ENCODE measurements at regions not wholly inside any gene's neighbourhood (a gene's known extent, or its start where the extent isn't known, plus 50 kb on each side); places are given as distances from the start of the nearest gene placed in this dataset.

DNA sequence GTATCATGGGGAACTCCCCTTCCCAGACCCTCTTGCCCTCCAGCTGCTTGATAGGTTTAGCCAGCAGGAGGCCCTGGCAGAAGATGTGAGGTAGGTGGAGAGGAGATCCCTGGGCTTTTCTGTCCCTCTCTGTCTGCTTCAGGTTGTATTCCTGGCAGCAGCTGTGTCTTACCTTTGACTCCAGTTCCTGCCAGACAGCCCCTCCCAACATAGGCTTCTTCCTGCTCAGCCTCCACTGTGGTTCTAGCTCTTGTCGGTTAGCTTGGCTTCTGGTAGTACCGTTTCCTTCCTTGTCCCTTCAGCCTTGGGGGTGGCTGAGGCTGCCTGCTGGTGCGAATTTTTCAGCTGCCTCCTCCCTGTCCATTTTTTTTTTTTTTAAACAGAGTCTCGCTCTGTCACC, 215.7 kb upstream of the CRY1 start:
- DNase-seq (no peak), ATAC-seq (no peak)
- H3F3A ChIP-seq (ENCODE audit: low read length, unreplicated experiment), result no peaks in the 10 kb centered on the region
- no TSS peak for BruUV-seq (replicated peaks)
- H2AFZ ChIP-seq (ENCODE audit: low read length), result no peak overlapping the region
- no peaks in the 10 kb centered on the region for H4K20me1 ChIP-seq (ENCODE audit: low read length)
- TF ChIP-seq EZH2phosphoT487 (IDR thresholded peaks at IDR 0.05; ENCODE audit: borderline replicate concordance, low read length), result no peak
- CTCF ChIA-PET, result no interaction called here
- intact Hi-C loops (cut with micrococcal nuclease), result no loop called here
- no peaks in the 10 kb centered on the region for H3K9me3 ChIP-seq (ENCODE audit: low read length)
- H3K27ac ChIP-seq (ENCODE audit: low read length), result no peak overlapping the region
- H3K4me2 ChIP-seq (ENCODE audit: low read length), result no peak overlapping the region
- H3K27me3 ChIP-seq (ENCODE audit: low read length), result 0 out of 2 replicates have a peak, but pooled peaks cover 10% of the 10 kb centered on the region
- no peaks in the 10 kb centered on the region for H3K4me1 ChIP-seq (ENCODE audit: insufficient read depth, low read length)
- H3K79me2 ChIP-seq (ENCODE audit: low read length), result no peaks in the 10 kb centered on the region
- POLR2A ChIA-PET (ENCODE audit: unreplicated experiment), result no interaction called here
- H3K4me3 ChIP-seq (ENCODE audit: low read length), result no peak overlapping the region
- no peaks in the 10 kb centered on the region for H3K9me2 ChIP-seq (replicated peaks; ENCODE audit: low read length)
- H3K9ac ChIP-seq (ENCODE audit: low read length), result no peak overlapping the region
- no peaks in the 10 kb centered on the region for H3K36me3 ChIP-seq (ENCODE audit: low read depth, low read length)

DNA sequence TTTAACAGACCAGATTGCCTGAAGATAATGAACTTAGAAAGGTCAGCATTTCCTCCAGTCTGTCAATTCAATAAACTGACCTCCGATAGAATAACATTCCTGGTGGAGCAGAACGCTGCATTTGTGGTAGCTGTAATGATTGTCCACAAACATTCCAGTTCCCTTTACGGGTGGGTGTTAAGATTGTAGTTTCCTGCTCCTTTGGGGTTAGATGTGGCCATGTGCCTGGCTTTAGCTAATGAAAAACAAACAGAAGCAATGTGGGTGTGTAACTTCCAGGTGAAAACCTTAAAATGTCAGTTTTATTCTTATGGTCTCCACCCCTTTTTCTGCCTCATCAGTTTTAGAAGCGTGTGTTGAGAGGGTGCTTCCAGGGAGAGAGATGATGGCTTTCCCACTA, 217.3 kb upstream of the CRY1 start:
- TF ChIP-seq, protein P1, sequence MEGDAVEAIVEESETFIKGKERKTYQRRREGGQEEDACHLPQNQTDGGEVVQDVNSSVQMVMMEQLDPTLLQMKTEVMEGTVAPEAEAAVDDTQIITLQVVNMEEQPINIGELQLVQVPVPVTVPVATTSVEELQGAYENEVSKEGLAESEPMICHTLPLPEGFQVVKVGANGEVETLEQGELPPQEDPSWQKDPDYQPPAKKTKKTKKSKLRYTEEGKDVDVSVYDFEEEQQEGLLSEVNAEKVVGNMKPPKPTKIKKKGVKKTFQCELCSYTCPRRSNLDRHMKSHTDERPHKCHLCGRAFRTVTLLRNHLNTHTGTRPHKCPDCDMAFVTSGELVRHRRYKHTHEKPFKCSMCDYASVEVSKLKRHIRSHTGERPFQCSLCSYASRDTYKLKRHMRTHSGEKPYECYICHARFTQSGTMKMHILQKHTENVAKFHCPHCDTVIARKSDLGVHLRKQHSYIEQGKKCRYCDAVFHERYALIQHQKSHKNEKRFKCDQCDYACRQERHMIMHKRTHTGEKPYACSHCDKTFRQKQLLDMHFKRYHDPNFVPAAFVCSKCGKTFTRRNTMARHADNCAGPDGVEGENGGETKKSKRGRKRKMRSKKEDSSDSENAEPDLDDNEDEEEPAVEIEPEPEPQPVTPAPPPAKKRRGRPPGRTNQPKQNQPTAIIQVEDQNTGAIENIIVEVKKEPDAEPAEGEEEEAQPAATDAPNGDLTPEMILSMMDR (conservative IDR thresholded peaks at IDR 0.05; ENCODE audit: low read depth, low read length), result no peak
- TF ChIP-seq EZH2 (IDR thresholded peaks at IDR 0.05; ENCODE audit: low read length, unreplicated experiment) (no peak), EZH2phosphoT487 (IDR thresholded peaks at IDR 0.05; ENCODE audit: borderline replicate concordance, low read length) (no peak)
- H2AFZ ChIP-seq (ENCODE audit: low read length), result no peak overlapping the region
- intact Hi-C loops (cut with micrococcal nuclease), result no loop called here
- H3K27me3 ChIP-seq (ENCODE audit: low read length), result peaks cover 22% of the 10 kb centered on the region; the same call in 1 of the 2 replicates
- CTCF ChIA-PET, result no interaction called here
- H3K9me3 ChIP-seq (ENCODE audit: low read length), result no peaks in the 10 kb centered on the region
- H3K27ac ChIP-seq (ENCODE audit: low read length), result no peak overlapping the region
- no peaks in the 10 kb centered on the region for H3K4me1 ChIP-seq (ENCODE audit: insufficient read depth, low read length)
- H3K79me2 ChIP-seq (ENCODE audit: low read length), result no peaks in the 10 kb centered on the region
- no peak overlapping the region for H3K4me3 ChIP-seq (ENCODE audit: low read length)
- H3F3A ChIP-seq (ENCODE audit: low read length, unreplicated experiment), result no peaks in the 10 kb centered on the region
- no TSS peak for BruUV-seq (replicated peaks)
- H3K9me2 ChIP-seq (replicated peaks; ENCODE audit: low read length), result no peaks in the 10 kb centered on the region
- no peak overlapping the region for H3K9ac ChIP-seq (ENCODE audit: low read length)
- POLR2A ChIA-PET (ENCODE audit: unreplicated experiment), result no interaction called here
- H3K36me3 ChIP-seq (ENCODE audit: low read depth, low read length), result no peaks in the 10 kb centered on the region
- DNase-seq (no peak), ATAC-seq (no peak)
- no peak overlapping the region for H3K4me2 ChIP-seq (ENCODE audit: low read length)
- no peaks in the 10 kb centered on the region for H4K20me1 ChIP-seq (ENCODE audit: low read length)

DNA sequence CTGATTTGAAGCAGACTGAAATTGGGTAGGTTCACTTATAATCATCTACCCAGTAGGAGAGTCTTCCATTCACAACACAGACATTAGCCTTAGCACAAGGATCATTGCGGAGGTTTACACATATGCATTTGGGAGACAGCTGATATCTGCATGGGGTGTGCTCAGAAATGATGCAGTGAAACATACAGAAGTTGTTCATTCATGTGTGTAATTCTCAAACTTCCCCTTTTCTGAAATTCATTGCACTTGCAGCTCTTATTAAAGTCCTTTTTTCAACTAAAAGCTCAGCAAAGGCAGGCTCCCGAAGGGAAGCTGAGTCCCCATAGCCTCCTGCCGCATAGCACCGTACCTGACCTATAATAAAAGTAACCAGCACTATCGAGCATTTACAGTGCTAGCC, 218.3 kb upstream of the CRY1 start:
- TF ChIP-seq EZH2phosphoT487 (IDR thresholded peaks at IDR 0.05; ENCODE audit: borderline replicate concordance, low read length), result no peak
- H4K20me1 ChIP-seq (ENCODE audit: low read length), result no peaks in the 10 kb centered on the region
- no peak overlapping the region for H3K9ac ChIP-seq (ENCODE audit: low read length)
- H3K4me3 ChIP-seq (ENCODE audit: low read length), result no peak overlapping the region
- ChIA-PET POLR2A (ENCODE audit: unreplicated experiment) (interaction anchor here (0.5 kb wide), 1 partner anchor 209 kb away, joined by 3 read pairs; no protein-coding TSS in a partner anchor), CTCF (no interaction called here)
- ATAC-seq, result no peak
- H2AFZ ChIP-seq (ENCODE audit: low read length), result no peak overlapping the region
- DNase-seq, result no peak
- no peaks in the 10 kb centered on the region for H3K9me3 ChIP-seq (ENCODE audit: low read length)
- no peaks in the 10 kb centered on the region for H3F3A ChIP-seq (ENCODE audit: low read length, unreplicated experiment)
- no peak overlapping the region for H3K27ac ChIP-seq (ENCODE audit: low read length)
- no peak overlapping the region for H3K4me2 ChIP-seq (ENCODE audit: low read length)
- H3K9me2 ChIP-seq (replicated peaks; ENCODE audit: low read length), result no peaks in the 10 kb centered on the region
- no TSS peak for BruUV-seq (replicated peaks)
- intact Hi-C loops (cut with micrococcal nuclease), result no loop called here
- H3K79me2 ChIP-seq (ENCODE audit: low read length), result no peaks in the 10 kb centered on the region
- H3K27me3 ChIP-seq (ENCODE audit: low read length), result peaks cover 22% of the 10 kb centered on the region; the same call in 1 of the 2 replicates
- no peaks in the 10 kb centered on the region for H3K36me3 ChIP-seq (ENCODE audit: low read depth, low read length)
- no peaks in the 10 kb centered on the region for H3K4me1 ChIP-seq (ENCODE audit: insufficient read depth, low read length)

Data from PC-3 (cell line).